MM.1S (cell line): ENCODE measurements at regions not wholly inside any gene's neighbourhood (a gene's known extent, or its start where the extent isn't known, plus 50 kb on each side); places are given as distances from the start of the nearest gene placed in this dataset.

Source experiments
- DNase-seq: peaks from one replicate; pipeline ENCODE4 v3.0.0-alpha.2; 2015
- H2AFZ ChIP-seq: fragments of 300-600 bp; sonication (generic); 2 replicates; pipeline ENCODE4 v1.6.0; 2016; ENCODE audit warnings: antibody characterized with exemption, low read length
- H3F3A ChIP-seq: fragments of 300-600 bp; sonication (generic); 2 replicates; pipeline ENCODE4 v1.6.1; 2016; ENCODE audit warnings: mild to moderate bottlenecking, antibody characterized with exemption, low read length, moderate library complexity, mixed read lengths; ENCODE audit not compliant: insufficient read depth
- H3K27ac ChIP-seq: fragments of 300-600 bp; sonication (generic); 2 replicates; pipeline ENCODE4 v1.5.1; 2016; ENCODE audit warnings: mild to moderate bottlenecking, low read length
- H3K27me3 ChIP-seq: fragments of 300-600 bp; sonication (generic); replicated peaks from 2 replicates; pipeline ENCODE4 v1.6.0; 2016; ENCODE audit warnings: low read length; ENCODE audit not compliant: insufficient read depth
- H3K36me3 ChIP-seq: fragments of 300-600 bp; sonication (generic); replicated peaks from 2 replicates; pipeline ENCODE4 v1.6.1; 2016; ENCODE audit warnings: mild to moderate bottlenecking, low read length, mixed read lengths; ENCODE audit not compliant: insufficient read depth
- H3K4me1 ChIP-seq: fragments of 300-600 bp; sonication (generic); 2 replicates; pipeline ENCODE4 v1.6.1; 2016; ENCODE audit warnings: low read length, mixed read lengths
- H3K4me2 ChIP-seq: fragments of 300-600 bp; sonication (generic); 2 replicates; pipeline ENCODE4 v1.6.0; 2016; ENCODE audit warnings: low read depth, low read length
- H3K4me3 ChIP-seq: fragments of 300-600 bp; sonication (generic); 2 replicates; pipeline ENCODE4 v1.5.1; 2016; ENCODE audit warnings: low read length, mixed read lengths
- H3K79me2 ChIP-seq: fragments of 300-600 bp; sonication (generic); 2 replicates; pipeline ENCODE4 v1.6.1; 2016; ENCODE audit warnings: mixed run types, low read length, mixed read lengths
- H3K9ac ChIP-seq: fragments of 300-600 bp; sonication (generic); 2 replicates; pipeline ENCODE4 v1.6.1; 2016; ENCODE audit warnings: low read length, mixed read lengths
- H3K9me2 ChIP-seq: fragments of 300-600 bp; sonication (generic); replicated peaks from 2 replicates; pipeline ENCODE4 v1.6.1; 2016; ENCODE audit warnings: mild to moderate bottlenecking, low read length, mixed read lengths; ENCODE audit not compliant: insufficient read depth
- H3K9me3 ChIP-seq: fragments of 300-600 bp; sonication (generic); replicated peaks from 2 replicates; pipeline ENCODE4 v1.6.1; 2016; ENCODE audit warnings: mild to moderate bottlenecking, low read length, mixed read lengths; ENCODE audit not compliant: insufficient read depth
- H4K20me1 ChIP-seq: fragments of 300-600 bp; sonication (generic); 2 replicates; pipeline ENCODE4 v1.6.1; 2016; ENCODE audit warnings: mild to moderate bottlenecking, low read length, moderate library complexity, mixed read lengths; ENCODE audit not compliant: insufficient read depth
- CTCF ChIP-seq: fragments of 300-600 bp; sonication (generic); IDR thresholded peaks from 2 replicates; pipeline ENCODE4 v1.5.1; 2016; ENCODE audit warnings: antibody characterized with exemption, low read length, mixed read lengths
- EZH2 ChIP-seq: fragments of 300-600 bp; sonication (generic); optimal IDR thresholded peaks from 2 replicates; pipeline ENCODE3; 2017; ENCODE audit warnings: low read depth, mild to moderate bottlenecking, antibody characterized with exemption, low read length, mixed read lengths
- EZH2phosphoT487 ChIP-seq: fragments of 300-600 bp; sonication (generic); IDR thresholded peaks from 2 replicates; pipeline ENCODE4 v1.6.1; 2018; ENCODE audit warnings: antibody characterized with exemption, low read length

GRCh38 chr13:90311929-90312328, 1035.6 kb upstream of the MIR17HG start:
- H3K9me3 ChIP-seq: no peaks in the 10 kb centered on the region
- H4K20me1 ChIP-seq: no peaks in the 10 kb centered on the region
- H3F3A ChIP-seq: no peaks in the 10 kb centered on the region
- H3K4me1 ChIP-seq: no peaks in the 10 kb centered on the region
- no peak for TF ChIP-seq EZH2phosphoT487
- no peak for TF ChIP-seq CTCF
- TF ChIP-seq EZH2: no peak
- no peak overlapping the region for H3K4me2 ChIP-seq
- no peaks in the 10 kb centered on the region for H3K79me2 ChIP-seq
- DNase-seq: no peak
- no peak overlapping the region for H2AFZ ChIP-seq
- H3K27ac ChIP-seq: no peak overlapping the region
- H3K9me2 ChIP-seq: no peaks in the 10 kb centered on the region
- H3K27me3 ChIP-seq: no peaks in the 10 kb centered on the region
- H3K4me3 ChIP-seq: no peak overlapping the region
- no peaks in the 10 kb centered on the region for H3K36me3 ChIP-seq
- H3K9ac ChIP-seq: no peak overlapping the region

GRCh38 chr13:90315061-90315460, 1032.4 kb upstream of the MIR17HG start:
- Histone ChIP-seq H3K79me2 (no peaks in the 10 kb centered on the region), H3K9me3 (no peaks in the 10 kb centered on the region), H4K20me1 (no peaks in the 10 kb centered on the region), H3K4me3 (no peak overlapping the region), H3K9me2 (no peaks in the 10 kb centered on the region), H3K4me2 (no peak overlapping the region), H3K9ac (no peak overlapping the region), H3K36me3 (no peaks in the 10 kb centered on the region), H3K4me1 (no peaks in the 10 kb centered on the region), H3K27ac (no peak overlapping the region), H3F3A (no peaks in the 10 kb centered on the region), H2AFZ (no peak overlapping the region), H3K27me3 (no peaks in the 10 kb centered on the region)
- TF ChIP-seq EZH2 (no peak), EZH2phosphoT487 (no peak), CTCF (no peak)
- no peak for DNase-seq

- TF ChIP-seq EZH2phosphoT487 (no peak), EZH2 (no peak), CTCF (no peak)
- H3K36me3 ChIP-seq: no peaks in the 10 kb centered on the region
- H2AFZ ChIP-seq: no peak overlapping the region
- no peak overlapping the region for H3K4me2 ChIP-seq
- no peaks in the 10 kb centered on the region for H3F3A ChIP-seq
- no peak overlapping the region for H3K4me3 ChIP-seq
- H3K79me2 ChIP-seq: no peaks in the 10 kb centered on the region
- H3K27me3 ChIP-seq: no peaks in the 10 kb centered on the region
- DNase-seq: no peak
- H4K20me1 ChIP-seq: no peaks in the 10 kb centered on the region
- H3K9me3 ChIP-seq: no peaks in the 10 kb centered on the region
- no peak overlapping the region for H3K9ac ChIP-seq
- no peak overlapping the region for H3K27ac ChIP-seq
- no peaks in the 10 kb centered on the region for H3K4me1 ChIP-seq
- no peaks in the 10 kb centered on the region for H3K9me2 ChIP-seq
Observed at GRCh38 chr13:90320664-90321063, 1026.8 kb upstream of the MIR17HG start.
